ENCODE measurements at regions not wholly inside any gene's neighbourhood (a gene's known extent, or its start where the extent isn't known, plus 50 kb on each side); places are given as distances from the start of the nearest gene placed in this dataset.

DNA sequence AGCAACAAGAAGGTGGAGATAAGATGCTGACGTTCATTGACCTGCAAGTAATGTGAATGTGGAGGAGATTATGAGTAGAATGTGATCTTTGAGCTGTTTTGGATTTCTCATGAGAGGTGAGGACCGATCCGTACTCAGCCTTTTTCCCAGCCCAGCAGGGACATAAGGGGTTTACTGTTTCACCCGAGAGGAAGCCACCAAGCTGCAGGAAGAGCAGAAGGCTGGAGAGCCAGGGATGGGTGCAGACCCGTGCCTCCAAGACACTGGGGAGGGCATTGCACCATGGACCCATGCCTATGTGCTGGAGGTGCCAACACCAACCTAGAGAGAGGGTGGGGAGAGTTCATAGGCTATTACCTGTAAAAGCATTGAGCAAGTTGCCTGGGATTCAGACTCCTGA, 206.0 kb upstream of the DIO3 start:
- DNase-seq (peak in 1 of 4 donors; percentile 9), ATAC-seq (no peak)
- Histone ChIP-seq H3K9me3 (peaks cover 0 to 13% of the 10 kb centered on the region in 2 donors), H3K27ac (no peak overlapping the region), H3K4me3 (no peak overlapping the region), H3K27me3 (no peaks in the 10 kb centered on the region), H3K36me3 (no peaks in the 10 kb centered on the region), H3K4me1 (peaks cover 0 to under 1% of the 10 kb centered on the region in 2 donors)
- TF ChIP-seq, protein P1, sequence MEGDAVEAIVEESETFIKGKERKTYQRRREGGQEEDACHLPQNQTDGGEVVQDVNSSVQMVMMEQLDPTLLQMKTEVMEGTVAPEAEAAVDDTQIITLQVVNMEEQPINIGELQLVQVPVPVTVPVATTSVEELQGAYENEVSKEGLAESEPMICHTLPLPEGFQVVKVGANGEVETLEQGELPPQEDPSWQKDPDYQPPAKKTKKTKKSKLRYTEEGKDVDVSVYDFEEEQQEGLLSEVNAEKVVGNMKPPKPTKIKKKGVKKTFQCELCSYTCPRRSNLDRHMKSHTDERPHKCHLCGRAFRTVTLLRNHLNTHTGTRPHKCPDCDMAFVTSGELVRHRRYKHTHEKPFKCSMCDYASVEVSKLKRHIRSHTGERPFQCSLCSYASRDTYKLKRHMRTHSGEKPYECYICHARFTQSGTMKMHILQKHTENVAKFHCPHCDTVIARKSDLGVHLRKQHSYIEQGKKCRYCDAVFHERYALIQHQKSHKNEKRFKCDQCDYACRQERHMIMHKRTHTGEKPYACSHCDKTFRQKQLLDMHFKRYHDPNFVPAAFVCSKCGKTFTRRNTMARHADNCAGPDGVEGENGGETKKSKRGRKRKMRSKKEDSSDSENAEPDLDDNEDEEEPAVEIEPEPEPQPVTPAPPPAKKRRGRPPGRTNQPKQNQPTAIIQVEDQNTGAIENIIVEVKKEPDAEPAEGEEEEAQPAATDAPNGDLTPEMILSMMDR (IDR thresholded peaks at IDR 0.05) = no peak
- intact Hi-C loops (cut with DNase I) = no loop called here

DNA sequence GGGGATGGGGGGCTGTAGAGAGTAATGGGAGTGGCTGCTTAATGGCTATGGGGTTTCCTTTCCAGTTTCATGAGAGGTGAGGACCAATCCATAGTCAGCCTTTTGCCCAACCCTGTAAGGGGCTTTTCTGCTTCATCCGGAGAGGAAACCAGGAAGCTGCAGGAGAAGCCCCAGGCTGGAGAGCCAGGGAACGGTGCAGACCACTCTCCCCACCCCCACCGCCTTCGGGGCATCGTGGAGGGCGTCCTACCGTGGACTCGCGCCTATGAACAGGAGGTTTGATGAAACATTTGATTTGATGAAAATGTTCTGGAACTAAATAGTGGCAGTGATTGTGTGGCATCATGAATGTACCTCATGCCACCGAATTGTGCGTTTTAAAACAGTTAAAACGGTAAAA, 204.3 kb upstream of the DIO3 start:
- DNase-seq = no peak
- TF ChIP-seq, protein P1 (IDR thresholded peaks at IDR 0.05) = no peak
- ATAC-seq = no peak
- H3K36me3 ChIP-seq = no peaks in the 10 kb centered on the region
- H3K9me3 ChIP-seq = peaks cover 0 to 13% of the 10 kb centered on the region in 2 donors
- H3K4me1 ChIP-seq = peaks cover 0 to 7% of the 10 kb centered on the region in 2 donors
- no peaks in the 10 kb centered on the region for H3K27me3 ChIP-seq
- intact Hi-C loops (cut with DNase I) = no loop called here
- H3K27ac ChIP-seq = no peak overlapping the region
- no peak overlapping the region for H3K4me3 ChIP-seq

DNA sequence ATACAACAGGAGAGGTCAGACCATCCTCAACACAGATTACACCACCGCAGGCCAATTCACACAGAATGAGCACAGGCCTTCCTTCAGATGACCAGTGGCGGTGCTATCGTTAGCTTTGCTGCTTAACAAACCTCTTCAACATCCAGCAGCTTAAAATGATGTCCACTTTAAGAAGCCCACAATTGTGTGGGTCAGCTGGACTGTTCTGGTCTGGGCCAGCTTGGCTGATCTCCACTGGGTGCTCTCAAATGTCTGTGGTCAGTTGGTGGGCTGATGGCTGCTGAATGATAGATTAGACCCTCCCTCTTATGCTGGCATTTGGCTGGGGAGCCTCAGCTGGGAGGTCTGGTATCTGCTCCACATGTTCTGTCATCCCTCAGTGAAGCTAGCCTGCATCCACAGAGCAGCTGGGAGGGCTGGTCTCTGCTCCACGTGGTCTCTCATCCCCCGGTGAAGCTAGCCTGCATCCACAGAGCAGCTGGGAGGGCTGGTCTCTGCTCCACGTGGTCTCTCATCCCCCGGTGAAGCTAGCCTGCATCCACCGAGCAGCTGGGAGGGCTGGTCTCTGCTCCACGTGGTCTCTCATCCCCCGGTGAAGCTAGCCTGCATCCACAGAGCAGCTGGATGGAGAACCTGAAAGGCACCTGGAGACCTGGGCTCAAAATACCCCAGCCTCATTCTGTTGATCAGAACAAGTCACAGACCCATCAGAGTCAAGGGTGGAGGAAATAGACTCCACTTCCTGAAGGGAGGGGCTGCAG, 203.6 kb upstream of the DIO3 start:
- intact Hi-C loops (cut with DNase I) = no loop called here
- no peaks in the 10 kb centered on the region for H3K27me3 ChIP-seq
- peaks cover 0 to 13% of the 10 kb centered on the region in 2 donors for H3K9me3 ChIP-seq
- DNase-seq (no peak), ATAC-seq (no peak)
- peaks cover 0 to 7% of the 10 kb centered on the region in 2 donors for H3K4me1 ChIP-seq
- no peaks in the 10 kb centered on the region for H3K36me3 ChIP-seq
- H3K4me3 ChIP-seq = no peak overlapping the region
- TF ChIP-seq, protein P1 (IDR thresholded peaks at IDR 0.05) = no peak
- no peak overlapping the region for H3K27ac ChIP-seq

DNA sequence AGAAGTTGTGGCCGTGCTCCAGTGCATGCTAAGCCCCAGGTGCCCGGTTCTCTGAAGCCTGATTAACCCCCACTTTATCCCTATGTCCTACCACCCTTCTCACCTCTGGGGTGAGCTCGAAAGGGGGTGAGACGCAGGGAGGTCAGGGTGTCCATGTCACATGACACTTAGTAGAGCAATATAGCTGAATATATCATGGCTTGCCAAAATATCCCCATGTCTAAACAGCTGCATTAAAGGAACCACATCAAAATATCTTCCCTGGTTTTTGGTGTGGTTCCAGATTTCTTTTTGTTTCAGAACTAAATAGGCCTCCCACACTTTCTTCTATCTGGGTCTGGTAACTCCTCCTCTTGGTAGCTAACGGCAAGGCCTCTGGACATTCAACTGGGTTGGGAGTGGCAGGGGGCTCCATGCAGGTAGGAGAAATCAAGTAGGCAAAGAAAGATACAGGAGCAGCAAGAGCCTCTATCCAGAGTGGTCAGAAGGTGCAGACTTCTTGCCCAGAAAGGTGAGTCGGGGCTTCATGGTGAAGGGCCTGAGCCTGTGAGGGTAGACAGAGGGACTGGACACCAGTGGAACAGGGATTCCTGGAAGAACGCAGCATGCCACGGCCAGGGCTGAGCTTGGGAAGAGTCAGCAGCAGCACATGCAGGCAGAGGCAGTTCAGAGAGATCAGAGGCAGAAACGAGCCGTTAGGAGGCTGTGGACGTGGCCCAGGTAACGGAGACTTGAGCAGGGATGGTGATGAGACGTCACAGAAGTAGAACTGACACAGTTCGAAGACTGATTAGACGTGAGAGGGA, 202.8 kb upstream of the DIO3 start:
- intact Hi-C loops (cut with DNase I) = no loop called here
- H3K4me3 ChIP-seq = no peak overlapping the region
- peaks cover 0 to 13% of the 10 kb centered on the region in 2 donors for H3K9me3 ChIP-seq
- ATAC-seq (no peak), DNase-seq (no peak)
- H3K4me1 ChIP-seq = peaks cover 0 to 7% of the 10 kb centered on the region in 2 donors
- no peaks in the 10 kb centered on the region for H3K27me3 ChIP-seq
- TF ChIP-seq, protein P1 (IDR thresholded peaks at IDR 0.05) = no peak
- peak overlapping the region in 1 of 2 donors; percentile 23 for H3K27ac ChIP-seq
- no peaks in the 10 kb centered on the region for H3K36me3 ChIP-seq

All from left lung (tissue), 4 donors.